HepG2 (cell line): ENCODE measurements at regions not wholly inside any gene's neighbourhood (a gene's known extent, or its start where the extent isn't known, plus 50 kb on each side); places are given as distances from the start of the nearest gene placed in this dataset.

Experiments used
- CTCF ChIP-seq: sonication (generic); formaldehyde crosslinking; IDR thresholded peaks from 2 replicates; pipeline ENCODE4 v1.5.0; 2020; ENCODE audit warnings: mild to moderate bottlenecking, missing genetic modification reagents, moderate library complexity
- JUNB ChIP-seq: sonication (generic); formaldehyde crosslinking; IDR thresholded peaks from 2 replicates; pipeline ENCODE4 v1.8.0; 2022; ENCODE audit warnings: missing genetic modification reagents, mild to moderate bottlenecking, borderline replicate concordance
- MZF1 ChIP-seq: sonication (generic); formaldehyde crosslinking; IDR thresholded peaks from 2 replicates; pipeline ENCODE4 v1.8.1; 2023; ENCODE audit warnings: mild to moderate bottlenecking, missing genetic modification reagents, borderline replicate concordance
- REST ChIP-seq, 2 experiments: IDR thresholded peaks; 2 replicates each; pipeline ENCODE4 v1.6.1; 2011 to 2012; ENCODE audit warnings: low read length in 2 of 2, borderline replicate concordance in 1 of 2, low read depth in 1 of 2, mild to moderate bottlenecking in 1 of 2, moderate library complexity in 1 of 2
- TBX3 ChIP-seq: fragments of 450-650 bp; IDR thresholded peaks from 2 replicates; pipeline ENCODE4 v1.6.1; 2017; ENCODE audit warnings: antibody characterized with exemption, mild to moderate bottlenecking, inconsistent platforms, borderline replicate concordance
- ZNF780A ChIP-seq: sonication (generic); formaldehyde crosslinking; IDR thresholded peaks from 2 replicates; pipeline ENCODE4 v1.8.0; 2022; ENCODE audit warnings: mild to moderate bottlenecking, missing genetic modification reagents, moderate library complexity

DNA sequence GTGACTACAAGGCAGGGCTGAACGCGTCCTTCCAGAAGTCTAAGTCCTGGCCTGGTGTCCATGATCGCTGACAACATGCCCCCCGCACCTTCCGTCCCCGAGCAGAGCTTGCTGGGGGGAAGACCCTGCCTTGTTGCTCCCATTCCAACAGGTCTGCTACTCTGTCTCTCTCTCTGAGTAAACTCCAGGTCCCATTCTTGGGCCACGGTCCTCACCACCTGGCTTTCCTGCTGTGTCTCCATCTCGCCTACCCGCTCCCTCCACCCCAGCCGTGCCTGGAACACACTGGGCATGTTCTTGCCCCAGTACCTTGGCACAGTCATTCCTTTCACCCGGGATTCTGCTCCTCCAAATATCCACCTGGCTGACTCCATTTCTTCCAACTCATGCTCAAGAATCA is 162.3 kb downstream of the BMP7 start:
- TF ChIP-seq ZNF780A (CRISPR knock-in tag) (no peak), MZF1 (CRISPR knock-in tag) (no peak), TBX3 (no peak), CTCF (CRISPR knock-in tag) (no peak), JUNB (CRISPR knock-in tag) (no peak), REST (IDR thresholded peaks at IDR 0.05; ENCODE audit: borderline replicate concordance in 1 of 2, low read depth in 1 of 2, low read length in 2 of 2) (no peak)
